IMR-90 (cell line): ENCODE measurements at regions not wholly inside any gene's neighbourhood (a gene's known extent, or its start where the extent isn't known, plus 50 kb on each side); places are given as distances from the start of the nearest gene placed in this dataset.
A peak's percentile ranks its signal among the peaks of the same experiment; 100 is the strongest.

Source experiments
- ATAC-seq: fragments of 200-7000 bp; cut with Tn5 transposase; 2 replicates; pipeline ENCODE4 v1.9.1; 2020; ENCODE audit warnings: low read depth, mild to moderate bottlenecking, moderate library complexity
- BruUV-seq: library from RNA; stranded (reverse); fragments of 400-500 nt; replicated peaks from 2 replicates; lab custom pipeline; 2021; lab: Mats Ljungman, UMichigan
- CTCF ChIA-PET: fragments of 300-600 bp; formaldehyde crosslinking; extraction: SDS; loops from one replicate; lab custom pipeline; 2021; ENCODE audit warnings: antibody characterized with exemption; lab: Yijun Ruan, JAX
- POLR2A ChIA-PET: fragments of 300-600 bp; sonication (Branson Sonifier 250); formaldehyde crosslinking; loops from one replicate; lab custom pipeline; 2022; ENCODE audit warnings: antibody characterized with exemption; ENCODE audit not compliant: unreplicated experiment; lab: Charles Lee
- DNase-seq: peaks from one replicate; pipeline ENCODE4 v3.0.0; 2013
- H2AFZ ChIP-seq: replicated peaks from 2 replicates; pipeline ENCODE3; 2013; ENCODE audit warnings: low read length, mild to moderate bottlenecking; ENCODE audit not compliant: poor library complexity
- H2AK5ac ChIP-seq: 2 replicates; pipeline ENCODE4 v1.6.1; 2013; ENCODE audit warnings: low read depth, low read length, inconsistent platforms
- H2AK9ac ChIP-seq: replicated peaks from 2 replicates; pipeline ENCODE3; 2013; ENCODE audit warnings: mild to moderate bottlenecking, low read depth, low read length, moderate library complexity; ENCODE audit not compliant: poor library complexity
- H2BK120ac ChIP-seq: 2 replicates; pipeline ENCODE4 v1.6.1; 2013; ENCODE audit warnings: low read depth, low read length, inconsistent platforms
- H2BK15ac ChIP-seq: 3 replicates; pipeline ENCODE4 v1.6.1; 2013; ENCODE audit warnings: low read depth, low read length, inconsistent platforms
- H2BK20ac ChIP-seq: 2 replicates; pipeline ENCODE4 v1.6.1; 2013; ENCODE audit warnings: low read depth, mild to moderate bottlenecking, inconsistent platforms, low read length, moderate library complexity
- H2BK5ac ChIP-seq: 2 replicates; pipeline ENCODE4 v1.6.1; 2013; ENCODE audit warnings: mild to moderate bottlenecking, low read depth, low read length, inconsistent platforms; ENCODE audit not compliant: poor library complexity, severe bottlenecking
- H3K14ac ChIP-seq: replicated peaks from 2 replicates; pipeline ENCODE4 v1.6.1; 2013; ENCODE audit warnings: low read depth, low read length, inconsistent platforms
- H3K18ac ChIP-seq: 2 replicates; pipeline ENCODE4 v1.6.1; 2013; ENCODE audit warnings: low read depth, low read length, control low read depth
- H3K23ac ChIP-seq: 2 replicates; pipeline ENCODE4 v1.6.1; 2013; ENCODE audit warnings: low read depth, low read length, inconsistent platforms
- H3K27ac ChIP-seq: 2 replicates; pipeline ENCODE4 v1.5.1; 2013; ENCODE audit warnings: mild to moderate bottlenecking, control low read depth, low read length; ENCODE audit not compliant: insufficient read depth
- H3K27me3 ChIP-seq: 2 replicates; pipeline ENCODE4 v1.6.1; 2013; ENCODE audit warnings: low read length; ENCODE audit not compliant: control insufficient read depth, insufficient read depth
- H3K36me3 ChIP-seq: 2 replicates; pipeline ENCODE4 v1.6.1; 2013; ENCODE audit warnings: low read length, mixed read lengths; ENCODE audit not compliant: control insufficient read depth, insufficient read depth
- H3K4ac ChIP-seq: 2 replicates; pipeline ENCODE4 v1.6.1; 2013; ENCODE audit warnings: low read depth, low read length, inconsistent platforms
- H3K4me1 ChIP-seq: 2 replicates; pipeline ENCODE4 v1.6.1; 2013; ENCODE audit warnings: low read length, mixed read lengths; ENCODE audit not compliant: control insufficient read depth, insufficient read depth
- H3K4me2 ChIP-seq: 2 replicates; pipeline ENCODE4 v1.6.1; 2013; ENCODE audit warnings: low read depth, mild to moderate bottlenecking, control low read depth, low read length, moderate library complexity
- H3K4me3 ChIP-seq: 2 replicates; pipeline ENCODE4 v1.5.1; 2013; ENCODE audit warnings: low read depth, mild to moderate bottlenecking, control low read depth, low read length, moderate library complexity; ENCODE audit not compliant: insufficient read depth
- H3K56ac ChIP-seq: 2 replicates; pipeline ENCODE4 v1.6.1; 2013; ENCODE audit warnings: low read length, inconsistent platforms; ENCODE audit not compliant: insufficient read depth; ENCODE audit errors: extremely low read depth
- H3K79me1 ChIP-seq, 2 experiments: 2 replicates each; pipeline ENCODE4 v1.6.1; 2013; ENCODE audit warnings: low read length in 2 of 2, inconsistent platforms in 1 of 2, low read depth in 1 of 2
- H3K9ac ChIP-seq: 2 replicates; pipeline ENCODE4 v1.6.1; 2013; ENCODE audit warnings: low read depth, low read length, control low read depth
- H3K9me1 ChIP-seq: 2 replicates; pipeline ENCODE4 v1.6.1; 2013; ENCODE audit warnings: low read length, inconsistent platforms; ENCODE audit not compliant: insufficient read depth
- H3K9me3 ChIP-seq: 2 replicates; pipeline ENCODE4 v1.6.1; 2013; ENCODE audit warnings: low read length; ENCODE audit not compliant: control insufficient read depth, insufficient read depth
- H4K20me1 ChIP-seq: 2 replicates; pipeline ENCODE4 v1.6.1; 2013; ENCODE audit warnings: low read length, inconsistent platforms; ENCODE audit not compliant: insufficient read depth
- H4K5ac ChIP-seq: 2 replicates; pipeline ENCODE4 v1.6.1; 2013; ENCODE audit warnings: mild to moderate bottlenecking, low read depth, low read length, control low read depth
- H4K8ac ChIP-seq, 2 experiments: 2 replicates each; pipeline ENCODE4 v1.6.1; 2013; ENCODE audit warnings: low read depth in 2 of 2, low read length in 2 of 2, control low read depth in 1 of 2, inconsistent platforms in 1 of 2
- H4K91ac ChIP-seq: 2 replicates; pipeline ENCODE4 v1.6.1; 2013; ENCODE audit warnings: low read depth, low read length, inconsistent platforms; ENCODE audit not compliant: insufficient read depth
- BHLHE40 ChIP-seq: fragments of 150-350 bp; IDR thresholded peaks from 2 replicates; pipeline ENCODE4 v1.6.1; 2016; ENCODE audit warnings: mild to moderate bottlenecking, low read depth, low read length
- CEBPB ChIP-seq: IDR thresholded peaks from 2 replicates; pipeline ENCODE4 v1.6.1; 2012; ENCODE audit warnings: low read depth, low read length, improper control_type of control experiment
- CHD1 ChIP-seq: IDR thresholded peaks from 2 replicates; pipeline ENCODE4 v1.6.1; 2012; ENCODE audit warnings: low read depth, low read length, improper control_type of control experiment
- FOS ChIP-seq: fragments of 150-350 bp; IDR thresholded peaks from 2 replicates; pipeline ENCODE4 v1.6.1; 2016; ENCODE audit warnings: low read depth, low read length
- MAFK ChIP-seq: IDR thresholded peaks from 2 replicates; pipeline ENCODE4 v1.6.1; 2012; ENCODE audit warnings: low read depth, low read length, improper control_type of control experiment
- MAZ ChIP-seq: IDR thresholded peaks from 2 replicates; pipeline ENCODE4 v1.6.1; 2012; ENCODE audit warnings: low read depth, mild to moderate bottlenecking, low read length, improper control_type of control experiment, moderate library complexity, borderline replicate concordance
- MXI1 ChIP-seq: IDR thresholded peaks from 2 replicates; pipeline ENCODE4 v1.6.1; 2012; ENCODE audit warnings: low read depth, mild to moderate bottlenecking, low read length, moderate library complexity, borderline replicate concordance
- RAD21 ChIP-seq: IDR thresholded peaks from 2 replicates; pipeline ENCODE4 v1.6.1; 2012; ENCODE audit warnings: low read length, improper control_type of control experiment
- RCOR1 ChIP-seq: IDR thresholded peaks from 2 replicates; pipeline ENCODE4 v1.6.1; 2012; ENCODE audit warnings: mild to moderate bottlenecking, low read length, improper control_type of control experiment; ENCODE audit not compliant: insufficient replicate concordance
- RFX5 ChIP-seq: IDR thresholded peaks from 2 replicates; pipeline ENCODE4 v1.8.0; 2012; ENCODE audit warnings: low read depth, mild to moderate bottlenecking, low read length, moderate library complexity
- SMC3 ChIP-seq: fragments of 150-350 bp; IDR thresholded peaks from 2 replicates; pipeline ENCODE4 v1.6.1; 2016; ENCODE audit warnings: low read depth, mild to moderate bottlenecking, antibody characterized with exemption, low read length, moderate library complexity
- WGBS, 2 experiments: methylation state at CpG; one replicate each; pipeline versions ENCODE4 v1.1.5 to v1.1.7; 2013; ENCODE audit warnings: missing lambda C conversion rate in 2 of 2; ENCODE audit not compliant: insufficient read length in 1 of 2; ENCODE audit errors: extremely low coverage in 2 of 2; 5-methylcytosine and 5-hydroxymethylcytosine counted together
- dilution Hi-C: fragments of 300-500 bp; cut with HindIII; formaldehyde crosslinking; loops from one replicate; pipeline ENCODE4 v1.14.3; 2018; ENCODE audit warnings: low sequenced_read_pairs; ENCODE audit not compliant: unreplicated experiment
- in situ Hi-C: fragments of 300-500 bp; cut with MboI; formaldehyde crosslinking; loops from 3 replicates; pipeline ENCODE4 v1.14.3; 2019; ENCODE audit warnings: low sequenced_read_pairs, inconsistent platforms, mixed read lengths
- intact Hi-C: fragments of 100-400 bp; cut with micrococcal nuclease; formaldehyde crosslinking; loops from 2 replicates; pipeline ENCODE4 v1.10.0; 2022
- TF ChIP-seq, protein P1 (sequence below): conservative IDR thresholded peaks from 2 replicates; pipeline ENCODE4 v1.5.1; 2012; ENCODE audit warnings: mild to moderate bottlenecking, low read depth, low read length, improper control_type of control experiment

DNA sequence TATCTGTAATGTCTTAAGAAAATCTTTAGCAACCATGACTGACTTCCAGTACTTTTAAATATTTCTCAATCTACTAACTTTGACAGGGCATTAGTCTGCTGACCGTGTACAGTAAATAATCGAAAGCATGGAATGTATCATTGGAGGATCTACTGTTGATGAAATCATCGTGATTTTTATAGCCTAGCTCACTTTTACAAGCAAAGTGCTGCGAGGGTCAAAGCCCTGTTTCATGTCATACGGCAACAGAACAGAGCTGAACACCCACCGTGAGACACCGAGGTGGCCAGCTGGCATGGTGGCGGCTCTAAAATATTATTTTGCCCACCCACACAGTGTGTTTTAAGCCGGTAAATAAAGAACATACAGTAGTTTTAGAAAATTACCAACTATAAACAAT is 679.3 kb downstream of the FAT4 start:
- ATAC-seq: peak; percentile 42
- dilution Hi-C loops: no loop called here
- Histone ChIP-seq H2BK120ac (no peak overlapping the region), H4K5ac (no peak overlapping the region), H3K56ac (no peak overlapping the region), H4K91ac (no peak overlapping the region), H3K9ac (no peak overlapping the region), H2AFZ (peak overlapping the region; percentile 81), H3K18ac (no peak overlapping the region; the same call in 1 of the 2 replicates), H2BK20ac (no peak overlapping the region), H4K20me1 (no peaks in the 10 kb centered on the region), H2AK5ac (no peak overlapping the region), H3K14ac (no peak overlapping the region), H3K9me3 (no peaks in the 10 kb centered on the region), H4K8ac (no peak overlapping the region), H3K4me3 (no peak overlapping the region), H2AK9ac (no peak overlapping the region), H3K36me3 (no peaks in the 10 kb centered on the region), H3K27me3 (no peaks in the 10 kb centered on the region), H3K27ac (no peak overlapping the region), H3K9me1 (no peaks in the 10 kb centered on the region), H3K79me1 (no peaks in the 10 kb centered on the region), H3K4ac (no peak overlapping the region), H3K4me2 (no peak overlapping the region), H2BK15ac (no peak overlapping the region; the same call in 2 of the 3 replicates), H3K23ac (no peak overlapping the region), H2BK5ac (no peak overlapping the region), H3K4me1 (peaks cover 2% of the 10 kb centered on the region; the same call in 1 of the 2 replicates)
- BruUV-seq: no TSS peak
- in situ Hi-C loops: no loop called here
- intact Hi-C loops: no loop called here
- POLR2A ChIA-PET: no interaction called here
- DNase-seq: peak; percentile 22
- 30% methylated on average over 4 of the region's 9 CpGs; no CpG with 5 or more reads in 1 of the 2 experiments for WGBS, 2 experiments
- TF ChIP-seq, protein P1, sequence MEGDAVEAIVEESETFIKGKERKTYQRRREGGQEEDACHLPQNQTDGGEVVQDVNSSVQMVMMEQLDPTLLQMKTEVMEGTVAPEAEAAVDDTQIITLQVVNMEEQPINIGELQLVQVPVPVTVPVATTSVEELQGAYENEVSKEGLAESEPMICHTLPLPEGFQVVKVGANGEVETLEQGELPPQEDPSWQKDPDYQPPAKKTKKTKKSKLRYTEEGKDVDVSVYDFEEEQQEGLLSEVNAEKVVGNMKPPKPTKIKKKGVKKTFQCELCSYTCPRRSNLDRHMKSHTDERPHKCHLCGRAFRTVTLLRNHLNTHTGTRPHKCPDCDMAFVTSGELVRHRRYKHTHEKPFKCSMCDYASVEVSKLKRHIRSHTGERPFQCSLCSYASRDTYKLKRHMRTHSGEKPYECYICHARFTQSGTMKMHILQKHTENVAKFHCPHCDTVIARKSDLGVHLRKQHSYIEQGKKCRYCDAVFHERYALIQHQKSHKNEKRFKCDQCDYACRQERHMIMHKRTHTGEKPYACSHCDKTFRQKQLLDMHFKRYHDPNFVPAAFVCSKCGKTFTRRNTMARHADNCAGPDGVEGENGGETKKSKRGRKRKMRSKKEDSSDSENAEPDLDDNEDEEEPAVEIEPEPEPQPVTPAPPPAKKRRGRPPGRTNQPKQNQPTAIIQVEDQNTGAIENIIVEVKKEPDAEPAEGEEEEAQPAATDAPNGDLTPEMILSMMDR: no peak
- TF ChIP-seq CEBPB: no peak
- no peak for TF ChIP-seq RAD21
- no peak for TF ChIP-seq BHLHE40
- no peak for TF ChIP-seq MAFK
- no peak for TF ChIP-seq MXI1
- TF ChIP-seq FOS: no peak
- TF ChIP-seq MAZ: no peak
- TF ChIP-seq CHD1: no peak
- no peak for TF ChIP-seq RFX5
- TF ChIP-seq SMC3: no peak
- TF ChIP-seq RCOR1: no peak
- CTCF ChIA-PET: no interaction called here
